K562 (cell line): ENCODE measurements at regions not wholly inside any gene's neighbourhood (a gene's known extent, or its start where the extent isn't known, plus 50 kb on each side); places are given as distances from the start of the nearest gene placed in this dataset.

Experiments used
- ATAC-seq: fragments of 200-7000 bp; cut with Tn5 transposase; 3 replicates; pipeline ENCODE4 v1.9.1; 2020; ENCODE audit warnings: moderate library complexity
- BruUV-seq: library from RNA; stranded (reverse); fragments of 400-500 nt; replicated peaks from 2 replicates; lab custom pipeline; 2021; lab: Mats Ljungman, UMichigan
- CTCF ChIA-PET: fragments of 300-600 bp; formaldehyde crosslinking; extraction: SDS; loops from one replicate; lab custom pipeline; 2021; ENCODE audit warnings: low intra/inter-chr PET ratio; lab: Yijun Ruan, JAX
- POLR2A ChIA-PET: fragments of 300-600, 350-650 bp; sonication (Branson Sonifier 250); formaldehyde crosslinking; extraction: SDS; loops from one replicate; lab custom pipeline; 2021; ENCODE audit warnings: antibody characterized with exemption, inconsistent platforms; lab: Yijun Ruan, JAX
- DNase-seq, 4 experiments: peaks; one replicate each; pipeline versions ENCODE4 v3.0.0 to v3.0.0-alpha.2; 2011 to 2018; ENCODE audit warnings: low spot score in 3 of 4, mixed read lengths in 3 of 4; ENCODE audit errors: extremely low read depth in 1 of 4
- FAIRE-seq: peaks from 2 replicates; lab custom pipeline; 2011; peaks lifted over from hg19 to GRCh38; lab: Jason Lieb, UNC
- H2AFZ ChIP-seq: 2 replicates; pipeline ENCODE4 v1.6.0; 2011; ENCODE audit warnings: low read depth, low read length, control low read depth, inconsistent platforms
- H3K27ac ChIP-seq: fragments of 200-600 bp; 3 replicates; pipeline ENCODE4 v1.8.0; 2011; ENCODE audit warnings: low read depth, mild to moderate bottlenecking, control low read depth, inconsistent platforms, low read length, moderate library complexity, mixed read lengths; ENCODE audit errors: extremely low read depth
- H3K27me3 ChIP-seq, 2 experiments: fragments of 300-600 bp in 1 of 2; 2 replicates in 1 of 2; 3 replicates in 1 of 2; pipeline versions ENCODE4 v1.6.0 to v1.8.0; 2011; ENCODE audit warnings: inconsistent platforms in 2 of 2, low read length in 2 of 2, mild to moderate bottlenecking in 1 of 2, mixed read lengths in 1 of 2, moderate library complexity in 1 of 2; ENCODE audit not compliant: control insufficient read depth in 2 of 2, insufficient read depth in 2 of 2
- H3K36me3 ChIP-seq: fragments of 300-600 bp; 3 replicates; pipeline ENCODE4 v1.8.0; 2011; ENCODE audit warnings: mild to moderate bottlenecking, low read length, inconsistent platforms; ENCODE audit not compliant: control insufficient read depth, insufficient read depth
- H3K4me1 ChIP-seq, 2 experiments: fragments of 200-600 bp in 1 of 2; replicated peaks in 1 of 2; 2 replicates in 1 of 2; 3 replicates in 1 of 2; pipeline versions ENCODE4 v1.5.1 to v1.8.0; 2011; ENCODE audit warnings: inconsistent platforms in 2 of 2, low read length in 2 of 2, mild to moderate bottlenecking in 1 of 2, mixed read lengths in 1 of 2, moderate library complexity in 1 of 2; ENCODE audit not compliant: control insufficient read depth in 2 of 2, insufficient read depth in 2 of 2
- H3K4me2 ChIP-seq: 2 replicates; pipeline ENCODE4 v1.6.1; 2011; ENCODE audit warnings: low read length, control low read depth, inconsistent platforms, mixed read lengths; ENCODE audit not compliant: insufficient read depth
- H3K4me3 ChIP-seq: fragments of 200-600 bp; sonication (generic), shearing (Covaris generic); 2 replicates; pipeline ENCODE4 v1.5.1; 2016; ENCODE audit warnings: control low read depth, inconsistent platforms
- H3K79me2 ChIP-seq: fragments of 200-600 bp; 3 replicates; pipeline ENCODE4 v1.8.0; 2011; ENCODE audit warnings: low read length, inconsistent platforms; ENCODE audit not compliant: control insufficient read depth, insufficient read depth
- H3K9ac ChIP-seq, 2 experiments: 2 replicates each; pipeline versions ENCODE4 v1.6.0 to v1.6.1; 2011; ENCODE audit warnings: low read depth in 2 of 2, low read length in 2 of 2, control low read depth in 1 of 2, inconsistent platforms in 1 of 2, mild to moderate bottlenecking in 1 of 2, mixed read lengths in 1 of 2; ENCODE audit not compliant: insufficient read depth in 1 of 2
- H3K9me1 ChIP-seq: one replicate; pipeline ENCODE4 v1.6.0; 2011; ENCODE audit warnings: inconsistent platforms, mild to moderate bottlenecking, low read length, moderate library complexity; ENCODE audit not compliant: control insufficient read depth, insufficient read depth
- H3K9me3 ChIP-seq: replicated peaks from 2 replicates; pipeline ENCODE4 v1.5.1; 2011; ENCODE audit warnings: low read depth, low read length, inconsistent platforms; ENCODE audit not compliant: control insufficient read depth, insufficient read depth
- H4K20me1 ChIP-seq: replicated peaks from 2 replicates; pipeline ENCODE4 v1.6.1; 2011; ENCODE audit warnings: low read length, inconsistent platforms, mixed read lengths; ENCODE audit not compliant: control insufficient read depth, insufficient read depth
- CBX8 ChIP-seq: fragments of 200-600 bp; sonication (generic); IDR thresholded peaks from 2 replicates; pipeline ENCODE4 v1.6.1; 2012; ENCODE audit warnings: borderline replicate concordance, mixed run types, low read depth, mild to moderate bottlenecking, moderate library complexity, mixed read lengths, low read length, control low read depth, inconsistent platforms; ENCODE audit not compliant: poor library complexity, severe bottlenecking; ENCODE audit errors: extremely low read depth
- DIDO1 ChIP-seq: fragments of 450-650 bp; IDR thresholded peaks from 2 replicates; pipeline ENCODE4 v1.6.1; 2016; ENCODE audit warnings: low read depth, missing biosample characterization, missing genetic modification characterization
- HBP1 ChIP-seq: fragments of 450-650 bp; formaldehyde crosslinking; IDR thresholded peaks from 2 replicates; pipeline ENCODE4 v1.4.0; 2022; ENCODE audit warnings: missing genetic modification characterization
- KDM4B ChIP-seq, 2 experiments: fragments of 450-650 bp in 1 of 2; sonication (generic) in 1 of 2; IDR thresholded peaks; 2 replicates each; pipeline ENCODE4 v1.6.1; 2016 to 2017; ENCODE audit warnings: borderline replicate concordance in 2 of 2, antibody characterized with exemption in 1 of 2, low read depth in 1 of 2, mild to moderate bottlenecking in 1 of 2
- MIER1 ChIP-seq: fragments of 450-650 bp; IDR thresholded peaks from 2 replicates; pipeline ENCODE4 v1.6.1; 2016; ENCODE audit warnings: antibody characterized with exemption, mild to moderate bottlenecking, low read depth
- MNT ChIP-seq, 2 experiments: fragments of 450-650 bp; conservative IDR thresholded peaks; 2 replicates each; pipeline ENCODE4 v1.6.1; 2017; ENCODE audit warnings: mild to moderate bottlenecking in 2 of 2, moderate library complexity in 2 of 2
- NEUROD1 ChIP-seq: fragments of 150-350 bp; IDR thresholded peaks from 2 replicates; pipeline ENCODE4 v1.6.1; 2014; ENCODE audit warnings: borderline replicate concordance, low read length, low read depth; ENCODE audit not compliant: partially characterized antibody
- TAL1 ChIP-seq: fragments of 450-650 bp; IDR thresholded peaks from 2 replicates; pipeline ENCODE4 v1.6.1; 2016; ENCODE audit warnings: mild to moderate bottlenecking
- TBL1XR1 ChIP-seq, 2 experiments: IDR thresholded peaks; 2 replicates each; pipeline ENCODE4 v1.6.1; 2012; ENCODE audit warnings: improper control_type of control experiment in 2 of 2, low read length in 2 of 2, mild to moderate bottlenecking in 1 of 2
- USF1 ChIP-seq: sonication (generic); formaldehyde crosslinking; IDR thresholded peaks from 2 replicates; pipeline ENCODE4 v1.9.0; 2022; ENCODE audit warnings: mild to moderate bottlenecking, missing genetic modification reagents
- ZNF695 ChIP-seq: fragments of 450-650 bp; formaldehyde crosslinking; IDR thresholded peaks from 2 replicates; pipeline ENCODE4 v1.4.0; 2020; ENCODE audit warnings: mild to moderate bottlenecking, moderate library complexity
- ZSCAN32 ChIP-seq: fragments of 450-650 bp; formaldehyde crosslinking; IDR thresholded peaks from 2 replicates; pipeline ENCODE4 v1.4.0; 2020; ENCODE audit warnings: mild to moderate bottlenecking, moderate library complexity
- WGBS: fragments of 100-300 bp; shearing (Covaris generic); methylation state at CpG from one replicate; pipeline ENCODE4 v1.1.6; 2016; ENCODE audit warnings: low coverage, mixed read lengths; ENCODE audit not compliant: insufficient coverage; ENCODE audit errors: missing lambda C conversion rate; 5-methylcytosine and 5-hydroxymethylcytosine counted together
- in situ Hi-C: fragments of 300-500 bp; cut with MboI; formaldehyde crosslinking; loops from 4 replicates; pipeline ENCODE4 v1.15.0; 2018; ENCODE audit warnings: inconsistent platforms, mixed read lengths
- intact Hi-C: fragments of 100-400 bp; cut with micrococcal nuclease; formaldehyde crosslinking; loops from 2 replicates; pipeline ENCODE4 v1.14.2; 2022

- POLR2A ChIA-PET, result interaction anchor here (0.8 to 1.5 kb wide), 2 partner anchors 9 to 111 kb away, joined by 3 to 6 read pairs; no protein-coding TSS in a partner anchor
- WGBS, result 85% methylated on average over 7 of the region's 9 CpGs
- CTCF ChIA-PET, result no interaction called here
These were observed 51.9 kb upstream of the TBL1XR1 start for GRCh38 chr3:177249203-177249602.

More at GRCh38 chr3:177249203-177249602, 51.9 kb upstream of the TBL1XR1 start:
- no peak overlapping the region for H3K27ac ChIP-seq
- DNase-seq, result no peak
- no peak overlapping the region for H3K9ac ChIP-seq
- no peak for ATAC-seq
- in situ Hi-C loops, result no loop called here
- H4K20me1 ChIP-seq, result no peaks in the 10 kb centered on the region
- no peaks in the 10 kb centered on the region for H3K9me1 ChIP-seq
- no peaks in the 10 kb centered on the region for H3K4me1 ChIP-seq
- no peak overlapping the region for H3K4me3 ChIP-seq
- peaks cover 2% of the 10 kb centered on the region; the same call in 1 of the 2 replicates for H3K9me3 ChIP-seq
- H3K4me2 ChIP-seq, result no peak overlapping the region
- no peak for TF ChIP-seq TAL1
- no peak for TF ChIP-seq KDM4B (IDR thresholded peaks at IDR 0.05; ENCODE audit: borderline replicate concordance in 2 of 2, low read depth in 1 of 2)
- no peak for TF ChIP-seq TBL1XR1 (IDR thresholded peaks at IDR 0.05; ENCODE audit: low read length in 2 of 2)
- no peak for TF ChIP-seq DIDO1 (tag)
- no peak for TF ChIP-seq ZSCAN32 (CRISPR knock-in tag)
- TF ChIP-seq USF1 (CRISPR knock-in tag), result no peak
- TF ChIP-seq NEUROD1, result no peak
- no peak for TF ChIP-seq MIER1
- no peak for TF ChIP-seq ZNF695
- no peak for TF ChIP-seq CBX8
- TF ChIP-seq MNT (conservative IDR thresholded peaks at IDR 0.05), result no peak
- no peak for TF ChIP-seq HBP1 (CRISPR knock-in tag)
- TF ChIP-seq, all 486 proteins: peak for 0
- Histone ChIP-seq H3K79me2 (no peaks in the 10 kb centered on the region), H3K27me3 (no peaks in the 10 kb centered on the region; a peak in 1 of 5 replicates), H3K36me3 (no peaks in the 10 kb centered on the region), H2AFZ (no peak overlapping the region)
- FAIRE-seq, result no peak
- intact Hi-C loops, result no loop called here
- BruUV-seq, result no TSS peak
